Colonic mucosa (tissue), 4 donors: ENCODE measurements at regions not wholly inside any gene's neighbourhood (a gene's known extent, or its start where the extent isn't known, plus 50 kb on each side); places are given as distances from the start of the nearest gene placed in this dataset.

Experiments
- DNase-seq: peaks from one replicate; pipeline ENCODE4 v3.0.0-alpha.2; 2020
- H3K27ac ChIP-seq: fragments of 200-600 bp; one replicate; pipeline ENCODE4 v1.8.0; 2021
- H3K27me3 ChIP-seq: fragments of 200-600 bp; one replicate; pipeline ENCODE4 v1.8.0; 2021
- H3K36me3 ChIP-seq: fragments of 200-600 bp; one replicate; pipeline ENCODE4 v1.8.0; 2021
- H3K4me1 ChIP-seq: fragments of 200-600 bp; one replicate; pipeline ENCODE4 v1.8.0; 2021; ENCODE audit warnings: mild to moderate bottlenecking
- H3K4me3 ChIP-seq: fragments of 200-600 bp; one replicate; pipeline ENCODE4 v1.8.0; 2021
- H3K9ac ChIP-seq, 2 donors: one replicate each; pipeline ENCODE4 v1.7.0; 2013; ENCODE audit warnings: control low read depth in 2 of 2, low read depth in 2 of 2, low read length in 2 of 2
- H3K9me3 ChIP-seq: fragments of 200-600 bp; one replicate; pipeline ENCODE4 v1.8.0; 2021
- CTCF ChIP-seq: fragments of 200-600 bp; IDR thresholded peaks from one replicate; pipeline ENCODE4 v1.8.0; 2022; ENCODE audit warnings: antibody characterized with exemption, mild to moderate bottlenecking
- intact Hi-C: fragments of 100-400 bp; cut with DNase I; formaldehyde crosslinking; loops from one replicate; pipeline ENCODE4 v1.14.1; 2022
- donor health status: healthy.
- donor health status: DM: no; HTN: no; CAD: no.
- donor health status: DM: no; HTN: no; CAD: no.

DNA sequence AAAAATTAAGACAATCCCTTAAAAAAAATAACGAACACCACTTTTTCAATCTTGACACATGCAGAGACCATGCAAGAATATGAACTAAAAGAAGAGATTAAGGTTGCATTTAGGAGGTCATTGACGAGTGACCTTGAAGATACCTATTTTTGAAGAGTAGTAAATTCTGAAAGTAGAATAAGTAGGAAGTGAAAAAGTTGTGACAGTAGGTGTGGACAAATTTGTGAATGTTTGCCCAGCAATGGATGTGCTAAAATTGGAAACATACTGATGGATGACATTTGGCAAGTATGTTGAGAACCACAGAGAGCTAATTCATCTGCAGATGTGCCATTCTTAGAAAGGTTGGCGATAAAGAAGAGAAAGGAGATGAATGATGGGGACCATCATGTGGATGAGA, 213.7 kb upstream of the VCX3A start:
- DNase-seq: no peak
- intact Hi-C loops: no loop called here
- H3K27me3 ChIP-seq: no peaks in the 10 kb centered on the region
- no peak overlapping the region for H3K9ac ChIP-seq
- no peak overlapping the region for H3K27ac ChIP-seq
- no peaks in the 10 kb centered on the region for H3K4me1 ChIP-seq
- H3K36me3 ChIP-seq: no peaks in the 10 kb centered on the region
- no peaks in the 10 kb centered on the region for H3K9me3 ChIP-seq
- H3K4me3 ChIP-seq: no peak overlapping the region
- TF ChIP-seq CTCF: no peak

GRCh38 chrX:6738518-6739470, 203.9 kb upstream of the VCX3A start:
- no peak for TF ChIP-seq CTCF
- Histone ChIP-seq H3K36me3 (no peaks in the 10 kb centered on the region), H3K9ac (no peak overlapping the region), H3K9me3 (no peaks in the 10 kb centered on the region), H3K27ac (no peak overlapping the region), H3K4me3 (no peak overlapping the region), H3K4me1 (no peaks in the 10 kb centered on the region), H3K27me3 (no peaks in the 10 kb centered on the region)
- no peak for DNase-seq
- intact Hi-C loops: no loop called here

DNA sequence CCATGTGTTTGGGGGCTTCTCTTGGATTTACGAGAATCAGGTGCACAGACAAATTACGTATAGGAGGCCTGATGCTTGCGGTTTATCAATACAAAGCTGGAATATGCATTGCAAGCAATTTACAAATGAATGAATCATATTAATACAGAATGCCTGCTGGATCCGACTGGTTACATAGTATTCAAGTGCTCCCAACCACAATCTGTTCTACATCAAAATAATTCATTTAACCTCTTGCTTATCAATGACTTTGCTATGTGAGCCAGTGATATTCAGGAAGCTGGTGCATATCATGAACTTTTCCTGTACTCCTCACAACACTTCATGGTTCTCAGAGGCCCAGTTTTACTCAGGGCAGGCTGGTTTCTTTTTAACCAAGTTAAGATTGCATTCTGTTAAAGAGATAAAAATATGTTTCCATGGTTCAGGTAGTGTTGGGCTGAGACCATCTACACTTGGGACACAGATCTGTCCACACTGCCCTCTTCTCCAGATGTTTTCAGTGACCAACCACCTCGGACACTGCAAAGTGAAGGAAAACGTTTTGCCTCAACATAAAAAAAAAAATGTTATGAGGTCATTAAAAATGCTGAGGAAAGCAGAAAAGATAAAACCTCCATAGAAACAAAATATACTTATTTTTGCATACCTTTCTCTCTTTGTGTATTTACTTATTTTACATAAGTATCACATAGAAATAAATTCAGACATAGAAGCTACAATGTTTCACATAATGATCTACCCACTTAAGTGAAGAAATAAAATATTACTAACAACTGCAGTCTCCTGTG, 200.1 kb upstream of the VCX3A start:
- intact Hi-C loops: no loop called here
- Histone ChIP-seq H3K4me3 (no peak overlapping the region), H3K9me3 (no peaks in the 10 kb centered on the region), H3K9ac (no peak overlapping the region), H3K27me3 (no peaks in the 10 kb centered on the region), H3K27ac (no peak overlapping the region), H3K4me1 (no peaks in the 10 kb centered on the region), H3K36me3 (no peaks in the 10 kb centered on the region)
- TF ChIP-seq CTCF: no peak
- DNase-seq: no peak

DNA sequence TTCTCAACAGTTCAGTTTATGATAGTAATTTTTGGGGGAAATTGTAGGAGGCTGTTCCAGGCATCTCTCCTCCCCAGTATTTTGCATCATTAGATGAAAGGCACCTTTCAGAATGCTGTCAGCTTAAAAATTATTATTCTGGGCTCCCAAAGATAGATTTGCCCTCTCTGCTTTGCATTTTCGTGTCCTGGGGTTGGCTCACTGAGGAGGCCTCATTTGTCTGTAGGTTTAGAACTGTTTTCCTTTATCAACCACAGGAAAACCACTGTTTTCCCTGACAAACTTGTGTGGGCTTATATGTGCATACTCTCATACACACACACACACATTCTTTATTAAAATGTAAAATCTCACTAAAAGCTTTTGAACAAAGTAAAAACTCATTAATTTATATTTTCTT, 197.2 kb upstream of the VCX3A start:
- intact Hi-C loops: no loop called here
- Histone ChIP-seq H3K9ac (no peak overlapping the region), H3K36me3 (no peaks in the 10 kb centered on the region), H3K27me3 (no peaks in the 10 kb centered on the region), H3K9me3 (no peaks in the 10 kb centered on the region), H3K27ac (no peak overlapping the region), H3K4me1 (no peaks in the 10 kb centered on the region), H3K4me3 (no peak overlapping the region)
- TF ChIP-seq CTCF: no peak
- no peak for DNase-seq

DNA sequence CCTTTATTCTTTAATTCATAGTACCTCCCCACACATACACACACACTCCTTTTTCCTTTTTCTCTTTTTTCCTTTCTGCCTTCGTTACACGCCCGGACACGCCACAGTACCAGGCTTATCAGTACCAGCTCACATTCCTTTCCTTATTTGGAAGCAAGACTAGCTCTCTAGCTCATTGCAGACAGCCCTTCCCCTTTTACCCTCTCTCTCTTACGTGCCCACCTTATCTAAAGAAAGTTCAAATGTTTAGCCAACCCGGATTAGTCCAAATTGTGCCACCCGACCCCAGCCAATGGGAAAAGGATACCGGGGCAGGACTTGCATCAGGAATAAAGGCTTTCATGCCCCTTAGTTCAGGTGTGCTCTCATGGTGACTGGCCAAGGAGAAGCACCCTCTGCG, 194.7 kb upstream of the VCX3A start:
- H3K4me3 ChIP-seq: no peak overlapping the region
- intact Hi-C loops: no loop called here
- H3K9me3 ChIP-seq: no peaks in the 10 kb centered on the region
- no peak overlapping the region for H3K27ac ChIP-seq
- H3K4me1 ChIP-seq: no peaks in the 10 kb centered on the region
- no peak for DNase-seq
- H3K36me3 ChIP-seq: no peaks in the 10 kb centered on the region
- no peak overlapping the region for H3K9ac ChIP-seq
- no peak for TF ChIP-seq CTCF
- H3K27me3 ChIP-seq: no peaks in the 10 kb centered on the region
